ENCODE measurements at regions not wholly inside any gene's neighbourhood (a gene's known extent, or its start where the extent isn't known, plus 50 kb on each side); places are given as distances from the start of the nearest gene placed in this dataset.

GRCh38 chr12:102760322-102760721 lies 156.7 kb downstream of the PAH start:
- Histone ChIP-seq H3K27ac (ENCODE audit: extremely low read depth, low read depth, low read length) (no peak overlapping the region), H3K4me3 (ENCODE audit: low read depth, low read length) (no peak overlapping the region), H3K9me3 (ENCODE audit: control insufficient read depth, insufficient read depth, low read depth, low read length) (no peaks in the 10 kb centered on the region), H3K36me3 (ENCODE audit: control insufficient read depth in 2 of 2, insufficient read depth in 1 of 2, low read length in 2 of 2) (no peaks in the 10 kb centered on the region), H3K4me1 (ENCODE audit: control insufficient read depth, insufficient read depth, low read length) (no peaks in the 10 kb centered on the region)
- ChIA-PET CTCF (interaction anchor here (0.6 to 2.6 kb wide), 3 partner anchors 9 to 43 kb away, joined by 4 to 11 read pairs (median 6); no protein-coding TSS in a partner anchor), POLR2A (no interaction called here)
- no peak for TF ChIP-seq HOXC10 (CRISPR knock-in tag; IDR thresholded peaks at IDR 0.05)
- TF ChIP-seq ZBTB11 (tag by site-specific recombination; conservative IDR thresholded peaks at IDR 0.05; ENCODE audit: low read depth), result no peak
- no peak for TF ChIP-seq ZNF121 (tag by site-specific recombination; IDR thresholded peaks at IDR 0.05)
- no peak for TF ChIP-seq ZSCAN30 (tag by site-specific recombination; IDR thresholded peaks at IDR 0.05)
- TF ChIP-seq ZNF112 (tag by site-specific recombination; IDR thresholded peaks at IDR 0.05), result no peak
- no peak for TF ChIP-seq ZBTB7A (tag by site-specific recombination; IDR thresholded peaks at IDR 0.05; ENCODE audit: low read depth)

- Histone ChIP-seq H3K4me1 (ENCODE audit: control insufficient read depth, insufficient read depth, low read length) (no peaks in the 10 kb centered on the region), H3K36me3 (ENCODE audit: control insufficient read depth in 2 of 2, insufficient read depth in 1 of 2, low read length in 2 of 2) (no peaks in the 10 kb centered on the region), H3K9me3 (ENCODE audit: control insufficient read depth, insufficient read depth, low read depth, low read length) (no peaks in the 10 kb centered on the region), H3K4me3 (ENCODE audit: low read depth, low read length) (no peak overlapping the region), H3K27ac (ENCODE audit: extremely low read depth, low read depth, low read length) (no peak overlapping the region)
- TF ChIP-seq ZFP37 (tag by site-specific recombination; IDR thresholded peaks at IDR 0.05) (no peak), ZNF350 (tag by site-specific recombination; IDR thresholded peaks at IDR 0.05) (no peak), ZFP3 (tag by site-specific recombination; IDR thresholded peaks at IDR 0.05; ENCODE audit: low read depth) (no peak)
- POLR2A ChIA-PET, result no interaction called here
- CTCF ChIA-PET, result interaction anchor here (0.6 to 2.6 kb wide), 4 partner anchors 9 to 170 kb away, joined by 4 to 11 read pairs (median 4); no protein-coding TSS in a partner anchor
These were observed 157.6 kb downstream of the PAH start for GRCh38 chr12:102759466-102759865.

- Histone ChIP-seq H3K27ac (ENCODE audit: extremely low read depth, low read depth, low read length) (no peak overlapping the region), H3K9me3 (ENCODE audit: control insufficient read depth, insufficient read depth, low read depth, low read length) (no peaks in the 10 kb centered on the region), H3K4me3 (ENCODE audit: low read depth, low read length) (no peak overlapping the region), H3K36me3 (ENCODE audit: control insufficient read depth in 2 of 2, insufficient read depth in 1 of 2, low read length in 2 of 2) (no peaks in the 10 kb centered on the region), H3K4me1 (ENCODE audit: control insufficient read depth, insufficient read depth, low read length) (no peaks in the 10 kb centered on the region)
- ChIA-PET CTCF (interaction anchor here (0.5 to 0.7 kb wide), 3 partner anchors 11 to 576 kb away, joined by 3 read pairs; no protein-coding TSS in a partner anchor), POLR2A (no interaction called here)
- no peak for TF ChIP-seq RBAK (tag by site-specific recombination; IDR thresholded peaks at IDR 0.05)
- no peak for TF ChIP-seq ZNF10 (tag by site-specific recombination; IDR thresholded peaks at IDR 0.05)
- no peak for TF ChIP-seq ZSCAN30 (tag by site-specific recombination; IDR thresholded peaks at IDR 0.05)
- no peak for TF ChIP-seq ZFP3 (tag by site-specific recombination; IDR thresholded peaks at IDR 0.05; ENCODE audit: low read depth)
- TF ChIP-seq ZNF549 (tag by site-specific recombination; IDR thresholded peaks at IDR 0.05), result no peak
- TF ChIP-seq ZNF416 (tag by site-specific recombination; IDR thresholded peaks at IDR 0.05), result no peak
These were observed 159.2 kb downstream of the PAH start for GRCh38 chr12:102757882-102758226.

- ChIA-PET POLR2A (no interaction called here), CTCF (interaction anchor here (0.5 to 0.7 kb wide), 3 partner anchors 12 to 576 kb away, joined by 3 read pairs; no protein-coding TSS in a partner anchor)
These were observed 159.7 kb downstream of the PAH start for GRCh38 chr12:102757154-102757881.

More at GRCh38 chr12:102757154-102757881, 159.7 kb downstream of the PAH start:
- H3K4me1 ChIP-seq (ENCODE audit: control insufficient read depth, insufficient read depth, low read length), result no peaks in the 10 kb centered on the region
- no peak overlapping the region for H3K27ac ChIP-seq (ENCODE audit: extremely low read depth, low read depth, low read length)
- no peak overlapping the region for H3K4me3 ChIP-seq (ENCODE audit: low read depth, low read length)
- H3K36me3 ChIP-seq (ENCODE audit: control insufficient read depth in 2 of 2, insufficient read depth in 1 of 2, low read length in 2 of 2), result no peaks in the 10 kb centered on the region
- no peaks in the 10 kb centered on the region for H3K9me3 ChIP-seq (ENCODE audit: control insufficient read depth, insufficient read depth, low read depth, low read length)
- TF ChIP-seq PBX3 (CRISPR knock-in tag; IDR thresholded peaks at IDR 0.05), result no peak
- no peak for TF ChIP-seq ZNF768 (tag by site-specific recombination; IDR thresholded peaks at IDR 0.05)
- no peak for TF ChIP-seq ZNF548 (tag by site-specific recombination; IDR thresholded peaks at IDR 0.05)
- TF ChIP-seq ZNF510 (tag by site-specific recombination; IDR thresholded peaks at IDR 0.05; ENCODE audit: insufficient replicate concordance), result no peak
- TF ChIP-seq KLF7 (tag by site-specific recombination; IDR thresholded peaks at IDR 0.05; ENCODE audit: borderline replicate concordance), result no peak
- no peak for TF ChIP-seq REPIN1 (tag by site-specific recombination; IDR thresholded peaks at IDR 0.05; ENCODE audit: low read depth)
- TF ChIP-seq ZNF544 (tag by site-specific recombination; IDR thresholded peaks at IDR 0.05), result no peak
- no peak for TF ChIP-seq ZNF837 (tag by site-specific recombination; IDR thresholded peaks at IDR 0.05)
- no peak for TF ChIP-seq ZBTB48 (tag by site-specific recombination; IDR thresholded peaks at IDR 0.05)
- no peak for TF ChIP-seq ZBTB8A (tag by site-specific recombination; IDR thresholded peaks at IDR 0.05)
- no peak for TF ChIP-seq ZNF394 (tag by site-specific recombination; IDR thresholded peaks at IDR 0.05; ENCODE audit: borderline replicate concordance)
- no peak for TF ChIP-seq ZNF776 (tag by site-specific recombination; IDR thresholded peaks at IDR 0.05; ENCODE audit: borderline replicate concordance)
- no peak for TF ChIP-seq RBAK (tag by site-specific recombination; IDR thresholded peaks at IDR 0.05)
